ENCODE measurements at regions not wholly inside any gene's neighbourhood (a gene's known extent, or its start where the extent isn't known, plus 50 kb on each side); places are given as distances from the start of the nearest gene placed in this dataset.

DNA sequence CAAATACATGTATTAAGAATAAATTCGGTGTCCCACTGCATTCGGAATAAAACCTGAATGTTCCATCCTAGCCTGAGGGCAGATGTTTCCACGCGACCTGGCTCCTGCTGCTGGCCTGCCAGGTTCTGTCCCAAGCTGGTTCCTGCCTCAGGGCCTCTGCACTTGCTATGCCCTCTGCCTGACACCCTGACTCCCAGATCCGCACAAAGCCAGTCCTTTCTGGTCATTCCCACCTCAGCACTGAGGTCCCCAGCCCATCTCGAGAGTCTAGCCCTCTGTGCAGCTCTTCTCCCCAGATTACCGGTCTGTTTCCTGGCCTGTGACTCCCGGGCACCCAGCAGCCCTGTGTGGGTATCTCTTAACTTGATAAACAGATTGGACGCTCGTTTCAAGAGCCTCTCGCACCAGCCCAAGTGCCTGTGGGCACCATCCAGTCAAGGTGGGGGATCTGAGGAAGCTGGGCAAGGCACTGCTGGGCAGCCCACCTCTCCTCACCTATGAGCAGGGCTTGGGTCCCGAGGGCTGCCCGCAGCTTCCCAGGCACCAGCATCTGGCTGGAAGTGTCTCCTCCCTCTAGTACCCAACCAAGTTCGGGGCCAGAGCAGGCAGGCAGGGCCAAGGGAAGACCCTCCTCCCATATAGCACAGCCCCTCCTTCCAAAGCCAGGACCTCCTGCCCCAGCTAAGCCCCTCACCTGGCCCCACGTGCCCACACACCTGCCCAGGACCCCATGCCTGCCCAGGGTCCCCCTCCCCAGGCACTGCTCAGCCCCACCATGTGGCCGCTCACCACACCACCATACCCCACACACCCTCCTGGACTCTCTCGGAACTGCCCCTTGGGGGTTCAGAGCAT is 132.2 kb downstream of the NCOR2 start:
- ATAC-seq = no peak
- no peaks in the 10 kb centered on the region; a peak in 1 of 4 replicates for H3K9me3 ChIP-seq (ENCODE audit: control insufficient read depth in 1 of 2, insufficient read depth in 1 of 2, low read depth in 1 of 2, low read length in 2 of 2)
- no peak overlapping the region; the same call in 1 of the 2 replicates for H3K27ac ChIP-seq (ENCODE audit: low read depth, low read length)
- H3K9me2 ChIP-seq (ENCODE audit: insufficient read depth) = no peaks in the 10 kb centered on the region
- no peak overlapping the region for H3K4me3 ChIP-seq (replicated peaks in 1 of 2; ENCODE audit: low read depth in 1 of 2, low read length in 2 of 2)
- RAD21 ChIA-PET (ENCODE audit: low non-redundant PET in 1 of 2, low total read pairs in 2 of 2, uncharacterized antibody in 2 of 2, unreplicated experiment in 2 of 2) = no interaction called here
- intact Hi-C loops (cut with micrococcal nuclease) = no loop called here
- H3K79me2 ChIP-seq (ENCODE audit: insufficient read depth, low read length) = no peaks in the 10 kb centered on the region
- H3K9ac ChIP-seq (ENCODE audit: low read length) = no peak overlapping the region
- peaks cover 0 to 9% of the 10 kb centered on the region in 2 experiments; a peak in 1 of 4 replicates for H3K36me3 ChIP-seq (ENCODE audit: control insufficient read depth in 1 of 2, insufficient read depth in 2 of 2, low read length in 2 of 2)
- no peak overlapping the region for H3K4me2 ChIP-seq (ENCODE audit: low read length)
- no peaks in the 10 kb centered on the region for H3K4me1 ChIP-seq (ENCODE audit: control insufficient read depth in 1 of 2, insufficient read depth in 2 of 2, low read length in 2 of 2)
- no peak overlapping the region for H2AFZ ChIP-seq (ENCODE audit: low read depth, low read length, poor library complexity, severe bottlenecking)
- H4K20me1 ChIP-seq (ENCODE audit: insufficient read depth) = no peaks in the 10 kb centered on the region
- no peaks in the 10 kb centered on the region for H3K27me3 ChIP-seq (ENCODE audit: insufficient read depth, low read length)
- DNase-seq (ENCODE audit: low read depth, low spot score) = no peak
- TF ChIP-seq RAD21 (IDR thresholded peaks at IDR 0.05; ENCODE audit: low read depth) (no peak), TCF7L2 (IDR thresholded peaks at IDR 0.05; ENCODE audit: borderline replicate concordance, extremely low read depth, insufficient read depth, insufficient read length) (no peak)
- BruUV-seq (replicated peaks) = no TSS peak
- POLR2A ChIA-PET = no interaction called here
- CTCF ChIA-PET = no interaction called here

DNA sequence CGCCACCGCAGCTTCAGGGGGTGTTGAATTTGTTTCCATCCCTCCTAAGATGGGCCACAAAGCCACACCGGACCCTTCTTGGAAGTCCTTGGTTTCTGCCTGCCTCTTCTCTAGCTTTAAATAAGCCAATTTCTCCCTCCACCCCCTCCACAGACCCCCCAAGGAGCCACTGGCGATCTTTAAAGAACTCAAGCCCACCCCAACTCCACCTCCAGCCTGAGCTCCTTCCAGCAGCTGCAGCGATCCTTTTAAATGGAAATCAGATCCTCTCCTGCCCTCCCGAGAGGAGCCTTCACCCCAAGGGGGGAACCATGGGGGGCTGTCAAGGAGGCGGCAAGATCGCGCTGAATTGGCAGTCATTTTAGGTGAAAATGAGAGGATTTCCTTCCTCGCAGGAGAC is 133.1 kb downstream of the NCOR2 start:
- BruUV-seq (replicated peaks) = no TSS peak
- intact Hi-C loops (cut with micrococcal nuclease) = no loop called here
- no peak overlapping the region for H2AFZ ChIP-seq (ENCODE audit: low read depth, low read length, poor library complexity, severe bottlenecking)
- H3K36me3 ChIP-seq (ENCODE audit: control insufficient read depth in 1 of 2, insufficient read depth in 2 of 2, low read length in 2 of 2) = peaks cover 0 to 9% of the 10 kb centered on the region in 2 experiments; a peak in 1 of 4 replicates
- ChIA-PET POLR2A (no interaction called here), CTCF (no interaction called here), RAD21 (ENCODE audit: low non-redundant PET in 1 of 2, low total read pairs in 2 of 2, uncharacterized antibody in 2 of 2, unreplicated experiment in 2 of 2) (no interaction called here)
- no peak overlapping the region for H3K4me3 ChIP-seq (replicated peaks in 1 of 2; ENCODE audit: low read depth in 1 of 2, low read length in 2 of 2)
- no peaks in the 10 kb centered on the region for H3K4me1 ChIP-seq (ENCODE audit: control insufficient read depth in 1 of 2, insufficient read depth in 2 of 2, low read length in 2 of 2)
- H4K20me1 ChIP-seq (ENCODE audit: insufficient read depth) = no peaks in the 10 kb centered on the region
- H3K9ac ChIP-seq (ENCODE audit: low read length) = no peak overlapping the region
- H3K27ac ChIP-seq (ENCODE audit: low read depth, low read length) = no peak overlapping the region
- no peaks in the 10 kb centered on the region for H3K27me3 ChIP-seq (ENCODE audit: insufficient read depth, low read length)
- no peaks in the 10 kb centered on the region; a peak in 1 of 4 replicates for H3K9me3 ChIP-seq (ENCODE audit: control insufficient read depth in 1 of 2, insufficient read depth in 1 of 2, low read depth in 1 of 2, low read length in 2 of 2)
- H3K4me2 ChIP-seq (ENCODE audit: low read length) = no peak overlapping the region
- no peaks in the 10 kb centered on the region for H3K9me2 ChIP-seq (ENCODE audit: insufficient read depth)
- no peak for ATAC-seq
- TF ChIP-seq EGR1 (IDR thresholded peaks at IDR 0.05; ENCODE audit: low read depth) (no peak), SIN3A (IDR thresholded peaks at IDR 0.05; ENCODE audit: low read depth) (no peak), POLR2AphosphoS5 (IDR thresholded peaks at IDR 0.05; ENCODE audit: low read depth, low read length) (no peak), SP1 (IDR thresholded peaks at IDR 0.05; ENCODE audit: low read depth) (no peak)
- no peak for DNase-seq (ENCODE audit: low read depth, low spot score)
- H3K79me2 ChIP-seq (ENCODE audit: insufficient read depth, low read length) = no peaks in the 10 kb centered on the region
